ENCODE measurements at regions not wholly inside any gene's neighbourhood (a gene's known extent, or its start where the extent isn't known, plus 50 kb on each side); places are given as distances from the start of the nearest gene placed in this dataset.

- Histone ChIP-seq H3K27ac (ENCODE audit: low read depth, low read length) (no peak overlapping the region), H3K9me3 (ENCODE audit: insufficient read depth, low read length) (no peaks in the 10 kb centered on the region), H3K79me2 (ENCODE audit: insufficient read depth, low read length) (no peaks in the 10 kb centered on the region), H3K9me2 (replicated peaks; ENCODE audit: insufficient read depth, low read length) (no peaks in the 10 kb centered on the region), H3K27me3 (ENCODE audit: low read length) (no peaks in the 10 kb centered on the region), H3K36me3 (ENCODE audit: low read length) (no peaks in the 10 kb centered on the region), H3K4me2 (ENCODE audit: low read depth, low read length, poor library complexity, severe bottlenecking) (no peak overlapping the region), H3K4me3 (ENCODE audit: insufficient read depth, low read length, poor library complexity, severe bottlenecking) (no peak overlapping the region), H4K20me1 (ENCODE audit: low read depth, low read length) (no peaks in the 10 kb centered on the region), H3K9ac (ENCODE audit: low read length) (no peak overlapping the region), H2AFZ (ENCODE audit: low read depth, low read length, severe bottlenecking) (no peak overlapping the region), H3F3A (ENCODE audit: insufficient read depth) (no peaks in the 10 kb centered on the region)
- TF ChIP-seq CTCF (IDR thresholded peaks at IDR 0.05; ENCODE audit: insufficient read depth, low read length, poor library complexity, severe bottlenecking) (no peak), EZH2phosphoT487 (conservative IDR thresholded peaks at IDR 0.05; ENCODE audit: low read length) (no peak)
Measured at GRCh38 chr13:108030769-108031168, 184.6 kb downstream of the LIG4 start.

GRCh38 chr13:108026680-108027410 is 188.5 kb downstream of the LIG4 start:
- Histone ChIP-seq H2AFZ (ENCODE audit: low read depth, low read length, severe bottlenecking) (no peak overlapping the region), H3K9me2 (replicated peaks; ENCODE audit: insufficient read depth, low read length) (no peaks in the 10 kb centered on the region), H3K27ac (ENCODE audit: low read depth, low read length) (no peak overlapping the region), H3K27me3 (ENCODE audit: low read length) (no peaks in the 10 kb centered on the region), H3F3A (ENCODE audit: insufficient read depth) (no peaks in the 10 kb centered on the region), H3K79me2 (ENCODE audit: insufficient read depth, low read length) (no peaks in the 10 kb centered on the region), H3K9me3 (ENCODE audit: insufficient read depth, low read length) (no peaks in the 10 kb centered on the region), H3K4me2 (ENCODE audit: low read depth, low read length, poor library complexity, severe bottlenecking) (no peak overlapping the region), H3K36me3 (ENCODE audit: low read length) (no peaks in the 10 kb centered on the region), H3K4me3 (ENCODE audit: insufficient read depth, low read length, poor library complexity, severe bottlenecking) (no peak overlapping the region), H4K20me1 (ENCODE audit: low read depth, low read length) (no peaks in the 10 kb centered on the region), H3K9ac (ENCODE audit: low read length) (no peak overlapping the region)
- TF ChIP-seq EZH2phosphoT487 (conservative IDR thresholded peaks at IDR 0.05; ENCODE audit: low read length) (no peak), CTCF (IDR thresholded peaks at IDR 0.05; ENCODE audit: insufficient read depth, low read length, poor library complexity, severe bottlenecking) (no peak)

- H3K79me2 ChIP-seq (ENCODE audit: insufficient read depth, low read length), result no peaks in the 10 kb centered on the region
- H3K9ac ChIP-seq (ENCODE audit: low read length), result no peak overlapping the region
- no peak overlapping the region for H3K4me2 ChIP-seq (ENCODE audit: low read depth, low read length, poor library complexity, severe bottlenecking)
- TF ChIP-seq CTCF (IDR thresholded peaks at IDR 0.05; ENCODE audit: insufficient read depth, low read length, poor library complexity, severe bottlenecking) (no peak), EZH2phosphoT487 (conservative IDR thresholded peaks at IDR 0.05; ENCODE audit: low read length) (no peak)
- H3K27me3 ChIP-seq (ENCODE audit: low read length), result no peaks in the 10 kb centered on the region
- no peaks in the 10 kb centered on the region for H3K36me3 ChIP-seq (ENCODE audit: low read length)
- H3K4me3 ChIP-seq (ENCODE audit: insufficient read depth, low read length, poor library complexity, severe bottlenecking), result no peak overlapping the region
- H4K20me1 ChIP-seq (ENCODE audit: low read depth, low read length), result no peaks in the 10 kb centered on the region
- H3F3A ChIP-seq (ENCODE audit: insufficient read depth), result no peaks in the 10 kb centered on the region
- no peak overlapping the region for H2AFZ ChIP-seq (ENCODE audit: low read depth, low read length, severe bottlenecking)
- no peaks in the 10 kb centered on the region for H3K9me2 ChIP-seq (replicated peaks; ENCODE audit: insufficient read depth, low read length)
- H3K9me3 ChIP-seq (ENCODE audit: insufficient read depth, low read length), result no peaks in the 10 kb centered on the region
- H3K27ac ChIP-seq (ENCODE audit: low read depth, low read length), result no peak overlapping the region
Measured at GRCh38 chr13:108020027-108020426, 195.3 kb downstream of the LIG4 start.

All from SU-DHL-6 (cell line).